SH-SY5Y (cell line): ENCODE measurements at regions not wholly inside any gene's neighbourhood (a gene's known extent, or its start where the extent isn't known, plus 50 kb on each side); places are given as distances from the start of the nearest gene placed in this dataset.

ENCODE experiments used
- GATA2 ChIP-seq: IDR thresholded peaks from 2 replicates; pipeline ENCODE4 v1.6.1; 2011; ENCODE audit warnings: mild to moderate bottlenecking, low read depth, low read length
- GATA3 ChIP-seq: IDR thresholded peaks from 2 replicates; pipeline ENCODE4 v1.6.1; 2011; ENCODE audit warnings: low read depth, mild to moderate bottlenecking, low read length, moderate library complexity

DNA sequence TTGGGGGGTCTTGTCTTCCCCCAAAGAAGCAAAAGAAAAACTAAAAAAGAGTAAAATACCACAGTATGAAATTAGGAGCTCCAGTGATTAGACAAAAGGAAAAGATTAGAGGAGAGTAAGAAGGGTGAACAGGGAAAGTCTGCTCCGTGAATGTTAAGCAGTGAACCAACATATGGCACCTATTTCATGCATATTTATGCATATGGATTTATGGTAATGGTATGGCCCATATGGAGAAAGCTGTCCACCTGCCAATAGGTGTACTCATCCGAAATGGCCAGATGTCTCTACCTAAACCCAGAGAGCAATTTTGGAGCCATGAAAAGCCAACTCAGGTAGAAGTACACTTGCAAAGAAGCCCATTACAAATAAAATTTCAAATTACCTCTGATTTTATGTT lies 404.0 kb upstream of the RAB6C start:
- TF ChIP-seq GATA3 (no peak), GATA2 (no peak)
